Stomach (tissue), 8 donors: ENCODE measurements at regions not wholly inside any gene's neighbourhood (a gene's known extent, or its start where the extent isn't known, plus 50 kb on each side); places are given as distances from the start of the nearest gene placed in this dataset.

Experiments
- DNase-seq, 2 donors: peaks; one replicate each; pipeline versions ENCODE4 v3.0.0 to v3.0.0-alpha.2; 2013 to 2019
- H3K27ac ChIP-seq, 5 donors: fragments of 200-600 bp in 4 of 5; sonication (generic) in 4 of 5; one replicate each; pipeline ENCODE4 v1.5.1; 2013 to 2019; ENCODE audit warnings: mild to moderate bottlenecking in 1 of 5, moderate library complexity in 1 of 5
- H3K27me3 ChIP-seq, 3 donors: fragments of 200-600 bp; sonication (generic); one replicate each; pipeline ENCODE4 v1.5.1; 2017 to 2019; ENCODE audit warnings: mixed run types in 1 of 3
- H3K36me3 ChIP-seq, 4 donors: fragments of 200-600 bp; sonication (generic); 1 replicate in 3 of 4; 2 replicates in 1 of 4; pipeline ENCODE4 v1.5.1; 2016 to 2019
- H3K4me1 ChIP-seq, 4 donors: fragments of 200-600 bp; sonication (generic); one replicate each; pipeline ENCODE4 v1.5.1; 2016 to 2019
- H3K4me3 ChIP-seq, 4 donors: fragments of 200-600 bp; sonication (generic) in 3 of 4; one replicate each; pipeline ENCODE4 v1.5.1; 2016 to 2019; ENCODE audit warnings: mild to moderate bottlenecking in 1 of 4
- H3K9me3 ChIP-seq, 4 donors: fragments of 200-600 bp; sonication (generic); one replicate each; pipeline ENCODE4 v1.5.1; 2016 to 2019
- CTCF ChIP-seq, 7 experiments: fragments of 450-650 bp in 4 of 7; fragments of 200-600 bp in 3 of 7; sonication (generic) in 3 of 7; IDR thresholded peaks; one replicate each; pipeline ENCODE4 v1.5.1; 2016 to 2019; ENCODE audit warnings: antibody characterized with exemption in 7 of 7, control low read depth in 2 of 7, mild to moderate bottlenecking in 1 of 7
- EP300 ChIP-seq: sonication (generic); formaldehyde crosslinking; IDR thresholded peaks from one replicate; pipeline ENCODE4 v1.6.1; 2017; ENCODE audit warnings: antibody characterized with exemption
- POLR2A ChIP-seq, 4 donors: fragments of 450-650 bp; IDR thresholded peaks; one replicate each; pipeline ENCODE4 v1.6.1; 2016; ENCODE audit warnings: antibody characterized with exemption in 4 of 4, control low read depth in 2 of 4, mild to moderate bottlenecking in 1 of 4, moderate library complexity in 1 of 4
- POLR2AphosphoS5 ChIP-seq, 3 donors: sonication (generic); formaldehyde crosslinking; IDR thresholded peaks; one replicate each; pipeline ENCODE4 v1.6.1; 2016; ENCODE audit warnings: antibody characterized with exemption in 3 of 3
- WGBS, 5 donors: extraction: QIAGEN DNeasy Blood & Tissue Kit in 3 of 5; methylation state at CpG; one replicate each; pipeline versions ENCODE4 v1.1.5 to v1.1.7; 2013 to 2018; 5-methylcytosine and 5-hydroxymethylcytosine counted together
- intact Hi-C: fragments of 100-400 bp; cut with DNase I; formaldehyde crosslinking; loops from one replicate; pipeline ENCODE4 v1.15.1; 2023; ENCODE audit warnings: low total_unique reads
- donor health status: healthy with polysubstance abuse.
- donor health status: Bipolar disorder and iron deficiency.
- donor health status: healthy.

- Histone ChIP-seq H3K4me3 (no peak overlapping the region), H3K4me1 (no peaks in the 10 kb centered on the region), H3K36me3 (no peaks in the 10 kb centered on the region), H3K9me3 (peaks cover 0 to 21% (median 11%) of the 10 kb centered on the region in 4 donors), H3K27ac (no peak overlapping the region), H3K27me3 (no peaks in the 10 kb centered on the region)
- TF ChIP-seq POLR2AphosphoS5 (IDR thresholded peaks at IDR 0.05): no peak
- no peak for TF ChIP-seq EP300
- no peak for TF ChIP-seq POLR2A (IDR thresholded peaks at IDR 0.05)
- no peak for TF ChIP-seq CTCF (IDR thresholded peaks at IDR 0.05)
- WGBS, 5 donors: 57 to 72% (median 65%) methylated on average over 1 of the region's 1 CpG
- intact Hi-C loops: no loop called here
- no peak for DNase-seq
These were observed 1515.2 kb downstream of the PLA2G4A start for GRCh38 chr1:188343914-188344313.

GRCh38 chr1:188350104-188350503 lies 1521.4 kb downstream of the PLA2G4A start:
- Histone ChIP-seq H3K4me1 (no peaks in the 10 kb centered on the region), H3K9me3 (peaks cover 0 to 12% (median 0%) of the 10 kb centered on the region in 4 donors), H3K36me3 (no peaks in the 10 kb centered on the region), H3K27me3 (no peaks in the 10 kb centered on the region), H3K27ac (no peak overlapping the region), H3K4me3 (no peak overlapping the region)
- no peak for DNase-seq
- WGBS, 5 donors: 81 to 94% (median 85%) methylated on average over 2 of the region's 2 CpGs
- TF ChIP-seq EP300 (no peak), POLR2A (IDR thresholded peaks at IDR 0.05) (no peak), POLR2AphosphoS5 (IDR thresholded peaks at IDR 0.05) (no peak), CTCF (IDR thresholded peaks at IDR 0.05) (no peak)
- intact Hi-C loops: no loop called here

GRCh38 chr1:188355082-188355481 lies 1526.3 kb downstream of the PLA2G4A start:
- H3K4me3 ChIP-seq: no peak overlapping the region
- WGBS, 5 donors: 65 to 80% (median 76%) methylated on average over 2 of the region's 2 CpGs
- H3K9me3 ChIP-seq: peaks cover 0 to 43% (median 20%) of the 10 kb centered on the region in 4 donors
- H3K27ac ChIP-seq: no peak overlapping the region
- H3K27me3 ChIP-seq: no peaks in the 10 kb centered on the region
- H3K4me1 ChIP-seq: no peaks in the 10 kb centered on the region
- intact Hi-C loops: no loop called here
- no peak for TF ChIP-seq POLR2AphosphoS5 (IDR thresholded peaks at IDR 0.05)
- no peak for TF ChIP-seq EP300
- TF ChIP-seq POLR2A (IDR thresholded peaks at IDR 0.05): no peak
- no peak for TF ChIP-seq CTCF (IDR thresholded peaks at IDR 0.05)
- DNase-seq: no peak
- H3K36me3 ChIP-seq: no peaks in the 10 kb centered on the region

GRCh38 chr1:188355847-188356246 lies 1527.1 kb downstream of the PLA2G4A start:
- H3K4me3 ChIP-seq: no peak overlapping the region
- H3K9me3 ChIP-seq: peaks cover 0 to 45% (median 21%) of the 10 kb centered on the region in 4 donors
- 73 to 90% (median 76%) methylated on average over 5 of the region's 5 CpGs for WGBS, 5 donors
- intact Hi-C loops: no loop called here
- H3K4me1 ChIP-seq: no peaks in the 10 kb centered on the region
- no peak overlapping the region for H3K27ac ChIP-seq
- no peaks in the 10 kb centered on the region for H3K27me3 ChIP-seq
- DNase-seq: no peak
- TF ChIP-seq POLR2A (IDR thresholded peaks at IDR 0.05) (no peak), POLR2AphosphoS5 (IDR thresholded peaks at IDR 0.05) (no peak), EP300 (no peak), CTCF (IDR thresholded peaks at IDR 0.05) (no peak)
- no peaks in the 10 kb centered on the region for H3K36me3 ChIP-seq
